NCI-H2227 (cell line): ENCODE measurements at regions not wholly inside any gene's neighbourhood (a gene's known extent, or its start where the extent isn't known, plus 50 kb on each side); places are given as distances from the start of the nearest gene placed in this dataset.
A peak's percentile ranks its signal among the peaks of the same experiment; 100 is the strongest.
"Not testable (repeated sequence)": the region's sequence is repeated elsewhere in the genome, so short reads cannot be mapped to it uniquely, and the experiment has no call there.

ENCODE experiments used
- DNase-seq: peaks from one replicate; lab custom pipeline; 2025; ENCODE audit not compliant: unreplicated experiment; lab: John Stamatoyannopoulos, UW

- no peak for DNase-seq
Observed at GRCh38 chr5:143947313-143947712, 135.4 kb downstream of the HMHB1 start.

DNA sequence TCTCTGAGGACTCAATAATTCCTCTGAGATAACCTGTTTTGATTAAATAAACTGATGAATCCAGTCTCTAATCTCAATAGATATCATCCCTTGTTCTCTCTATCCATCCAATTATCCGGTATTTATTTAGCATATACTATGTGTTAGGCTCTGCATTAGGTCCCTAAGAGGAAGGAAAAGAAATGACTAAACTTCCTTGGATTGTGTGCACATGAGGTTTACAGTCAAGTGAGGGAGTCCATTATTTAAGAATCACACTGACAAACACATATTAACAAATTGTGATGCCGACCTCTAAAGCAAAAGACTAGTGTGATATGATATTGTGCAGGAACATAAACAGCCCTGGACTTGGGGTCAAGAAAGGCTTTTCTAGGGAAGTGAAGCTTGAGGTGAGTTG lies 140.8 kb downstream of the HMHB1 start:
- DNase-seq: no peak

GRCh38 chr5:143953851-143954250 lies 141.9 kb downstream of the HMHB1 start:
- no peak for DNase-seq

DNA sequence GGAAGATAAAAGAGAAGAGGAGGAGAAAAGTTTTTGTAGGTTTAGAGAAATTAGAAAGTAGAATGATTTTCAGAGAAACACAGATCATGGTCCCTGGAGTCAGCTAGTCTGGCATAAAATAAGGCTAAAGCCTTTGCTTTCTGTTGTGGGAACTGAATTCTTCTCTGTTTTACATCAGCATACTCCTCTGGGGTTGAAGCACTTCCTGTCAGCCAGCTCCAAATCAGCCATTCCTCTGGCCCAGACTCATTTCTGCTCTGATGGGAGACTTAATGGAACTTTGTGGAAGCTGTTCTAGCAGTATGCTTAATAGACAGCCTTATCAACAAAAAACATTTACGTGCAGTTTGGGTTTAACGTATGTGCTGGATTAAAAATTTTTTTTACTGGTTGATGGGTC lies 143.2 kb downstream of the HMHB1 start:
- DNase-seq: no peak

GRCh38 chr5:143957455-143957854 lies 145.5 kb downstream of the HMHB1 start:
- DNase-seq: no peak

DNA sequence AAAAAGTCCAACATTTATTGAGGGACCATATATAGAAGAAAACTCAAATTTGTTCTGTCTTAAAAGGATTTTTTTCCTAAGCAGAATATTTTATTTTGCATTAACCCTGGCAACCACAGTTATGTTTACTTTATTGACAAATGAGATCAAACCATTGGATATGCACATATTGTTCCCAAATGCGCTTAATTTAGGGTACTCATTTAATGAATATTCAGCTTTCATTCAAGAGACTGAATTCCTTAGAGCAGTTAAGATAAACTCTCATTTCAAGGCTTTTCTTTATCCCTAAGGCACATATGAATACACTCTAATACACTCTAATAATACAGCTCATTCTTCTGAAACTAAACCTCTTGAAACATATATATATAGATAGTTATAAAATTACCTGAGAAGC lies 150.2 kb downstream of the HMHB1 start:
- DNase-seq: no peak

DNA sequence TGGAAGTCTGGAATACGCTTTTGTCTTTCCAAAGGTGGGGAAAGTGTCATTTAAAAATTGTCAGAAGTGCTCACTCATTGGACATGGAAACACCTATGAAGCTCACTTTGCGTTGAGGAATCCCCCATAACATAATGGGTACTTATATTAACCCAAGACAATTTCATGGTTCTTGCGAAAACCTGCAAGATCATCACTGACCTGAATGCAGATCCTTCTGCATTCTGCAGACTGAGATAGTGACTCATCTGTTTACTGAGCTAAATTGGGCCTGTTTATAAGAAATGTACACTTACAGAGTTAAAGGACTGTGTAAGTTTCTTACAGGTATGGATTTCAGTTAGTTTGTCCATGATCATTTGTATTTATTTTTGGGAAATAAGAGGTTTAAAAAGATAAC lies 153.0 kb downstream of the HMHB1 start:
- DNase-seq: no peak

GRCh38 chr5:143966280-143966679 lies 154.3 kb downstream of the HMHB1 start:
- DNase-seq: no peak

- DNase-seq: peak; percentile 49
Observed at GRCh38 chr5:143968071-143968878, 156.3 kb downstream of the HMHB1 start.

DNA sequence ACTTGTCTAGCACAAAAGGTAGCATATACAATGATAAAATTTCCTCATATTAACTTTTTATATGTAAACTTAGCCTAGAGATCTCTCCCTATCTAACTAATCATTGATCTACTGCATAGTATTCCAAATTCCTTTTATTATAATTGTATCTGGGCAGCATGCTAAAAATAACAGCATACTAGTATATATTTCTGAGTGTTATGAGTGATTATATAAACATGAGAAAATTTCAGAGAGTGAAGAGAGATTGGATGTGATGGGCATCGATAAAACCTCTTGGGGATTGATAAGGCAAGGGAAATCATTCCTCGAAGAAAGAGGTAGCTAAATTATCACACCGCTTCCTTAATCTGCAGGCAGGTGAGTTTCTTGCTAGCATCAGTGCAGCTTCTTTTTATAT lies 158.2 kb downstream of the HMHB1 start:
- DNase-seq: no peak

- no peak for DNase-seq
Observed at GRCh38 chr5:143972068-143972467, 160.1 kb downstream of the HMHB1 start.

DNA sequence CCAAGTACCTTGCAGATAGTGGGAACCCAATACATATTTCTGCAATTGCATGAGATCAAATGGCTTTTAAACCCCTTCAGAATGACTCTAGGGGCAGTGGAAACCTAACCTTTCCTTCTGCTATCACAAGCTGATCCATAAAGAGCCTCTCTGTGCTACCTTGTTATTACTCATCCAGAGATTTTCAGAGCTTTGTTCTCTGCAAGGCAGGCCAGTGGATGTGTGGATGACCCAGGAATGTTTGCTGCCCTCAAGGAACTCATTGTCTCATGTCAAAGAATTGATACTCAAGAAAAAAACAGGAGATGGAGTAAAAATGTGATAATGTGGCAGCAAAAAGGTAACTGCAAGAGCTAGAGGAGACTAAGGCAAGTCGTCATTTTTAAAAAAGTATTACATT lies 164.1 kb downstream of the HMHB1 start:
- no peak for DNase-seq

DNA sequence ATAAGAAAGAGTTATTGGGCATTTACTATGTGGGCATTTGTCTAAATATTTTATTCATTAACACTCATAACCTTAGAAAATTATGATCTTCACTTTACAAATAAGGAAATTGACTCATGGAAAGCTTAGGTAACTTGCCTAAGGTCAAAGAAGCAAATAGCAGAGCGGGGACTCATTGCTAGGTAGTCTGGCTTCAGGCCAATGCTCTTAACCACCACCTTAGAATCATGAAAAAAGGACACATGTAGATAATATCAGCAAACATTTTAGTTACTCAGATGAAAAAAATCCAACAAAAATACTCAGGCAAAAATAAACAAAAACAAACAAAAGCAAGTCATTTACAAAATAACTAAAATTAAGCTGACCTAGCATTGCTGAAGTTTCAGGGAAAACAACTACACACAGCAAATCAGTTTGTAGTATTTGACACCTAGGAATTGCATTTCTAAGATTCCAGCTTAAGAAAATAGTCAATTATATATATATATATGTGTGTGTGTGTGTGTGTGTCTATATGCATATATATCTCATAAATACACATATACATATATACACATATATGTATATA lies 166.0 kb downstream of the HMHB1 start:
- no peak for DNase-seq

DNA sequence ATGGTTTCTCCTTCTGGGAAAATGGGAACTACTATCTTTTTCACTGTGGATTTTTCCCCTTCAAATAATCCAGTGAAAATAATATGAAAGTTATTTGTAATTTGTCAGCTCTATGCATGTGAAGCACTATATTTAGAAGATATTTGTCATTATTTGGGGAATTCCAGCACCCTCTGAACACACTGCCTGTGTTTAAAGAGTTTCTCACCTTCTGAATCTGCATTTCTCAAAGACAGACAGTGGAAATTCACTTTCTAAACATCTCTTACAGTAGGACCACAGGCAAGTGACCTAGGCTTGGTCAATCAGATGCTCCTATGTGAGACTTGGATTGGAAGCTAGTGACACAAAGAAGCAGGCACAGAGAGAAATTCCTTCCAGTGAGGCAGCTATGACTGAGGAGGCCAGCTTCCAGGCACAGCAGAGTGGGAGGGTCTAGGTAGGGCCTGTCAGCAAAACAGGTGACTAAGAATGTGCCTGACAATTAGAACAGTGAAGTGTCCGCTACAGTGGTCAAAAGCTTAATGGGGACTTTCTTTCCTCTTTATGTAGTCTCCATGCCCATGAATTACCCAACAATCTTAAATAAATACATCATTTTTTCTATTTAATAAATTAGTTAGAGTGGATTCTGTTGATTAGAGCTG lies 167.2 kb downstream of the HMHB1 start:
- DNase-seq: no peak

GRCh38 chr5:143980506-143980905 lies 168.5 kb downstream of the HMHB1 start:
- DNase-seq: no peak

DNA sequence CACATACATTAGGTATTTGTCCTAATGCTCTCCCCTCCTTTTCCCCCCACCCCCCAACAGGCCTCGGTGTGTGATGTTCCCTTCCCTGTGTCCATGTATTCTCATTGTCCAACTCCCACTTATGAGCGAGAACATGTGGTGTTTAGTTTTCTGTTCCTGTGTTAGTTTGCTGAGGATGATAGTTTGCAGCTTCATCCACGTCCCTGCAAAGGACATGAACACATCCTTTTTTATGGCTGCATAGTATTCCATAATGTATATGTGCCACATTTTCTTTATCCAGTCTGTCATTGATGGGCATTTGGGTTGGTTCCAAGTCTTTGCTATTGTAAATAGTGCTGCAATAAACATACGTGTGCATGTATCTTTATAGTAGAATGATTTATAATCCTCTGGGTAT lies 171.0 kb downstream of the HMHB1 start:
- not testable (repeated sequence) for DNase-seq

GRCh38 chr5:143985832-143986515 lies 174.0 kb downstream of the HMHB1 start:
- no peak for DNase-seq

DNA sequence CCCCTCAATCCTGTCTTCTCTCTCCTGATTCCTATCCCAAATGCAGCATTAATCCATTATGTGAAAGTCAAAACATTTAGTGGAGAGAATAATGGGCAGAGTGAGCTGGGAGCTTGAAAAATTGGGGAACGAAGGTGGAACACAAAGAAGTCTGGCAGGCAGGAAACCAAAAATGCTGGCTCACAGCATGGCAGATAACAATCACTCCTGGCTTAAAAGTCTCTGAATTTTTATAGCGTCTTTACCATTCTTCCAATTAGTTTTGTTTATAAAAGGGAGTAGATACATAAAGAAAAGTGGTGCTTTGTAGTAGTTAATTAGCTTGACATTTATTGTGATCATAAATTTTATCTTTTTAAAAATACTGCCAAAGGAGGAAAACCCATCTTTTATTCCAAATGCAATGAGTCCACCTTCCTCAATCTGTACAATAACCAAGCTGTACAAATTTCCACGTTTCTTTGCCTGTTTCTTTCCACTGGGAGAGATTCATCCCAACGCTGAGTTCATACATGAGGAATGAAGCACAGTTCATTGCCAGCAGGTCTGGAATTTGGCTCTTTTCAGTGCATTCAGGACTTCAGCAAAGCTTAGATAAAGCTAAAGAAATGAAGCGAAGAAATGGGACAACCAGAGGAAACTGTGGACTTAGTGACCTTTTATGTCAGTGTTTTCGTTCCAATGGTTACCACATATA lies 174.7 kb downstream of the HMHB1 start:
- no peak for DNase-seq

DNA sequence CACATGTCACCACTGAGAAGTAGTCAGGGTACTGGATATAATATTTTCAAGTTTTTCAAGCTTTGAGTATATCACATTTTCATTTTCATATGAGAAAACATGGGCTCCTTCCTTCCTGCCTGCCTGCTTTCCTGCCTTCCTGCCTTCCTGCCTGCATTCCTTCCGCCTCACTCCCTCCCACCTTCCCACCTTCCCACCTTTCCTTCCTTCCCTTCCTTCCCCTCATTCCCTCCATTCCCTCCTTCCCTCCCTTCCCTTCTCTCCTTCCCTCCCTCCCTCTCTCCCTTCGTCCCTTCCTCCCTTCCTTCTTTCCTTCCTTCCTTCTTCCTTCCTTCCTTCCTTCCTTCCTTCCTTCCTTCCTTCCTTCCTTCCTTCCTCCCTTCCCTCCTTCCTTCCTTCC lies 175.3 kb downstream of the HMHB1 start:
- no peak for DNase-seq

DNA sequence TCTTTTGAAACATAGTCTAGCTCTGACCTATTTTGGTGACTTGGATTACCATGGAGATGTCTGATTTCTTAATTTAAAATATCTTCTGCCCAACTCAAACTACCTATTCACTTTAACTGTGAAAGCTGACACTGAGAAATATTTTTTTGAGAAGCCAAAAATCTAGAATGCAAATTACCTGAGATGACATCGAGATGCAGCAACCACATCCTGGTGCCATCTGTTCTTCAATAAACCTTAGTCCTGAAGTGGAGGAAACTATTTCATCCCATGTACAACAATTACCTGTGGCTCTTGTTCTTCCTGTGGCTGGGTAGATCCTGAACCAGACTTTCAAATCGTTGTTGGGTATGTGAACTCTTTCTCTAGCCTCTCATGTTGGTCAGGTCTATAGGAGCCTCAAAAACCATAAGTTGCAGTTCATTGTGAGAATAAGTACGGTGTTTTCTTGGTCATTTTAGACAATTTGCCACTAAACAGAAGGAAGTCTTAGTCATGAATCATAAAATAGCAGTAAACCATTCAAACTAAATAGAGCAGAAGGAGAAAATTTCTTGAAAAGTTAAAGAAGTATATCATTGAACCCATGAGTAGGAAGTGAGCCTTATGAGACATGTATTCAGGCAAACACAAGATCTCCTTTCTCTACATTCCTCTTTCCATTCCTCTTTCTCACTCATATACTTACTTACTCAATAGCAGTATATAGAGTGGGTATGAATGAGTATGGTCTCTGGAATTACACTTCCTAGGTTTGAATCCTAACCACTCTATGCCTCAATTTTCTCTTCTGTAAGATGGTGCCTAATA lies 176.0 kb downstream of the HMHB1 start:
- no peak for DNase-seq
